GM19238 (cell line): ENCODE measurements at regions not wholly inside any gene's neighbourhood (a gene's known extent, or its start where the extent isn't known, plus 50 kb on each side); places are given as distances from the start of the nearest gene placed in this dataset.

Source experiments
- DNase-seq: peaks from one replicate; pipeline ENCODE4 v3.0.0; 2011; ENCODE audit warnings: low spot score; ENCODE audit not compliant: insufficient read length

DNA sequence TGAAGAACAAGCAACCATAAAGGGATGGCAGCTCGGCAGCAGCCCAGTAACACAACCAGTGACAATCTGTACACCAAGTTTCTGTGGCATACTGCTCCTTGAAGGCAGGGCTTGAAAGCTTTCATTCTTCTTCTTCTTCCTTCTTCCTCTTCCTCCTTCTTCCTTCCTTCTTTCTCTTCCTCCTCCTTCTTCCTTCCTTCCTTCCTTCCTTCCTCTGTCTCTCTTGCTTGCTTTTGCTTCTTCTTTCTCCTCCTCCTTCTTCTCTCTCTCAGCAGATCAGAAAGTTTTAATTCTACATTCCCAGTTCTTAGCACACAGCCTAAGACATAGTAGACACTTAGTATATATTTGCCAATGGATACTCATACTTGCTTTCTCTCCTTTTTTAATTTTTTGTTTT, 95.9 kb downstream of the GLUL start:
- no peak for DNase-seq

DNA sequence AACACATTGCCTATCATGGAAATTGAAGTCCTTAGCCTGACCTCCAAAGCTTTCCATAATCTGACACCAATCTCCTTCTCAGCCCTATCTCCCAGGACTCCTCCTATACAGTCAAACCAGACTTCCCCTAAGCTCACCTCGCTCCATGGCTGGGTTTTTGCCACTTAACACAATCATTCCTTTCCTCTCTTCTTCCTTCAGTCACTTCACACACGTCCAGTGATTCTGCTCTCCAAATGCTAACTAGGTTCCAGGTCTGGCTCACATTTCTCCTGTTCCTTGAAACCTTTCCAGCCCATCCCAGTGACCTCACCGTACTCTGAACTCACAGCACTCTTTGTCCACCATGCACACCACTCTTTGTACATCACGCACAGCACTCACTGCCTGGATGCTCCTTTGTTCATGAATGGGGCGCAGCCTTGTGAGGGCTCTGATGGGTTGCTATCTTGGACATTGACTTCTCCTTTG, 98.4 kb downstream of the GLUL start:
- no peak for DNase-seq

DNA sequence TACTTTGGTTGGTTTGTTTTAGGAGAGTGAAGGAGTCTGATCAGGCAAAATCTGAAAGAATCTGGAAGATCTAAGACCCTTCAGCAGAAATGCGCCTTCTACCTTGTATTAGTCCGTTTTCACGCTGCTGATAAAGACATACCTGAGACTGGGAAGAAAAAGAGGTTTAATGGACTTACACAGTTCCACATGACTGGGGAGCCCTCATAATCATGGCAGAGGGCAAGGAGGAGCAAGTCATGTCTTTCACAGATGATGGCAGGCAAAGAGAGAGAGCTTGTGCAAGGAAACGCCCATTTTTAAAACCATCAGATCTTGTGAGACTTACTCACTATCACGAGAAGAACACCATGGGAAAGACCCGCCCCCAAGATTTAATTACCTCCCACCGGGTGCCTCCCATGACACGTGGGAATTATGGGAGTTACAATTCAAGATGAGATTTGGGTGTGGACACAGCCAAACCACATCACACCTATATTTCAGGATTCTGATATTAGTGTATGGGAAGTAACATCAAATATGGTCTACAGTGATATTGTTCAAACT, 99.3 kb downstream of the GLUL start:
- no peak for DNase-seq

DNA sequence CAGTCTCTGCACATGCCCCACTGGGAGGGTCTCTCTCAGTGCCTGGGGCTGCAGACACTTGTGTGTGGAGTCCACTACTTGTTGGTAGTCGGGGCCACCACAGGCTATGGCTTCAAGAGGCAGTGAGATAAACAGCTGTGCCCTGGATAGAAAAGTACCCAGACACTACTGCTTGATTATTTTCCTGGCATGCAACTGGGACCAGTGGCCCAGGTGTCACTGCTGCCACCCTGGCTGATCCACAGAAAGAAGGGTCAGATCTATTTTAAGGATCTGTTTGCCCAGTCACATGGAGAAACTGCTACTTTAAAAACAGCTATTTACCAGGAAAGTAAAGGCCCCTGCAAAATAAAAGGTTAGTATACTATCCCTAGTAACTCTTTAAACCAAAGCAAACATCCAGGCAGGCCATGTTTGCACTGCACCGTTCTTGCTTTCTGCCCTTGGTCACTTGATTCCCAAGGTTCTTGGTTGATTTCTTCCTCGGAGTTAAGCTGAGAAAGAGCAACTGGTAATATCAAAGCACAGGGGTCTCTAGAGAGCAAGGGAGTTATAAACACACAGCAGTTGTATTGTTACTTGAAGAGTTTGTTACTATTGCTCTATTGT, 99.9 kb downstream of the GLUL start:
- no peak for DNase-seq

DNA sequence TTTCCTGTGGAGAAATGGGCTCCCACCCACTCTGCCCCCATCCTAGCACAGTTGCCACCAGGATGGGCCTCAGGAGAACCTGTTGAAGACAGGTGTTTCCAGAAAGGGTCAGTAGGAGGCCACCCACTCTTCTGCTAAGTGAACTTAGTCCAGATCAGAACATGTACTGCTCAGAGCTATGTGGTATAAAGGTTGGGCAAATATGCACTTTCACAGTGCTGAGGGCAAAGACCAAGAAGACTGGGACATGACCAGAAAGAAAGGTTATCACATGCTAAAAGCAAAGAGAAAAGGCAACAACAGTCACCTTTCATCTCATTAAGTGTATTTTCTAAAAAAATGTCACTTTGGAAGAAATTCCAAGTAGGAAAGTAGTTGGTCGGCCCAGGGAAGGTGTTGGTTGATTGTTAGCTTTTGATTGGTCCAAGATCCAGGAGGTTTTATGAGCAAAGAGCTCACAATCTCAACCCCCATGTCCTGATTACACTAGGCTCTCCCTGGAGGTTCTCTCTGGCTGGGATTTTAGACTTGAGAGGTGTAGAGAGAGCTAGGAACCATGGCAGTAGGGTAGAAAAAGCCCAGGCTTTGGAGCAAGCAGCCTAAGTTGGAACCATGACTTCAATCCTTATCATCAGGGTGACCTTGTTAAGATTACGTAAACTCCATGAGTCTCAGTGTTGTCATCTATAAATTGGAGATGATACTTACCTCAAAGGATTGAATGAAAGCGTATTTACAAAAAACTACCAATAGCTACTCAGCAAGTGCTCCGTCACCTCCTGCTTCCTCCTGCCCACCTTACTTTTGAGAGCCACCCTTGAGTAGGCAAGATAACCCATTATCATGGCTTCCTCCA, 102.6 kb downstream of the GLUL start:
- DNase-seq: no peak

DNA sequence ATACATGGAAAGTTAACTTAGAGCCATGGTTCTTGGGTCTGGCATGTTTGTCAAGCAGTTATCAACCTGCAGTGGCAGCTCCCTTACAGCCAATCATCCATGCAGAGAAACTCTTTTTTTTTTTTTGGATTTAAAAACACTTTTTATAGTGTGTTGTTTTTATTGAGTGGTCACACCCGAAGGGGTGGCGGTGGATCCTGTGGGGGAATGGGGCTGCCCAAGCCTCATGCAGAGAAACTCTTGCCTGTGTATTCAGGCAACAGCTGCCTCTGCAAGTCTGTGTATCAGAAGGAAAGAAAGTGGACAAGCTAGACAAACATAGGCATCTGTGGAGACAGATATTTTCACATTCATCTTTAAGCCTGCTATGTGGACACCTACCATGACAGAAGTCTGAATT, 104.8 kb downstream of the GLUL start:
- DNase-seq: no peak

DNA sequence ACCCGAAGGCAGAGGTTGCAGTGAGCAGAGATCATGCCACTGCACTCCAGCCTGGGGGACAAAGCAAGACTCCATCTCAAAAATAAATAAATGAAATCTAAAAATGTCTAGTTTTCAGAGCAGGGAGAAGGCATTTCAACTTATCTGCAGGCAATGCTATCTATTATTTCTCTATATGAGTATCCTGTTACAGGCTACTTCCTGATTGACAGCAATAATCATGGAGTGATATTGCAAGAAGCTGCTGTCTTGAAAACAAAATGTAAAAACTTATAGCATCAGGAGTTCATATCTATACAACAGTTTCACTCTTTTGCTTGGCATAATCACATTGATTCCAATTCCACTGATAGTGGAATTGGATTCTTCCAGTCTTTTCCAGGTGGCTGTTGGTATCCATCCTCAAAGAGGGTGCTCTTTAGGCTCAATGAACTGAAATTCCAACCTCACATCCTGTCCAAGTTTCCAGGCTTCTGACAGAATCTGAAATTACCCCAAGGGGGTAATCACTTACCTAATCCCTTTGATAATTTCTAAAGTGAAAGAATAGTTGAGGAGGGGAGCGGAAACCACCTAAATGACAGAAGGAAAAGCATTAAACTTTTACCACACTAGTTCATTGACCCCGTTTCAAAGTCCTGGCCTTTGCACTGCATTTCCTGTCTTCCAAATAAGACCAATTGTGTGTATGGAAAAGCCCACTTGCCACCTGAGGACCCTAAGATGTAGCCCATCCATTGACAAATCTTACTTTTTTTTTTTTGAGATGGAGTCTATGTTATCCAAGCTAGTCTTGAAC, 107.6 kb downstream of the GLUL start:
- no peak for DNase-seq

DNA sequence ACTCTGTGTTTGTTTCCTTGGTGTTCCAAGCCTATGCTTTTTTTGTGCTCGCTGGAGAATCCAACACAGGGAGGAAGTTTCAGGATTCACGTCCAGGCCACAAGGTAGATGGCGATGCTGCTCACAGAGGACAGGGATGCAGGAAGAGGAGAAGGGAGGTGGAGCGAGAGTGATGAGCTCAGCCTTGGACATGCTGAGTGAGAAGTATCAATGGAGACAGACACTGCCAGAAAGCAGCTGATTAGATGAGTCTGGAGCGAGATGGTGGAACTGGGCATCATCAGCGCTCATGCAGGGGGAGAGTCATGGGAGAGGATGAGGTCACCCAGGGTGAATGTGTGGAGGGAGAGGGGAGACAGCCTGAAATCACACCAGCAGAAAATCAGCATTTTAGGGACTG, 110.0 kb downstream of the GLUL start:
- no peak for DNase-seq

DNA sequence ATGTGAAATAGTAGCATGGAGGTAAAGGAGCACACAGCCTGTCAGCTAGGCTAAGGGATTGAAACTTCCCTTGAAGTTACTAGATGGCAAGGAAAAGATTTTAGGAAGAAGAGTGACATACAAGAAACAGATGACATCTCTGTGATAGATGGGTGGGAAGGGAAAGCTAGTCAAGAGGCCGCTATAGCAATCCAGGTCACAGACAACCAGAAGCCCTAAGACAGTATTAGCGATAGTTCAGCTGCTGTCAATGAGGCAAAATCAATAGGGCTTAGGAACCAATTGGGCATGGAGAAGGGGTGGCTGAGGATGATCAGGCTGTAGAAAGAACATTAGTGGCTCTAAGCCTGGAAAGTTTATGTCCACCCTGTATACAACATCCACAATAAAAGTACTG, 111.1 kb downstream of the GLUL start:
- DNase-seq: no peak

DNA sequence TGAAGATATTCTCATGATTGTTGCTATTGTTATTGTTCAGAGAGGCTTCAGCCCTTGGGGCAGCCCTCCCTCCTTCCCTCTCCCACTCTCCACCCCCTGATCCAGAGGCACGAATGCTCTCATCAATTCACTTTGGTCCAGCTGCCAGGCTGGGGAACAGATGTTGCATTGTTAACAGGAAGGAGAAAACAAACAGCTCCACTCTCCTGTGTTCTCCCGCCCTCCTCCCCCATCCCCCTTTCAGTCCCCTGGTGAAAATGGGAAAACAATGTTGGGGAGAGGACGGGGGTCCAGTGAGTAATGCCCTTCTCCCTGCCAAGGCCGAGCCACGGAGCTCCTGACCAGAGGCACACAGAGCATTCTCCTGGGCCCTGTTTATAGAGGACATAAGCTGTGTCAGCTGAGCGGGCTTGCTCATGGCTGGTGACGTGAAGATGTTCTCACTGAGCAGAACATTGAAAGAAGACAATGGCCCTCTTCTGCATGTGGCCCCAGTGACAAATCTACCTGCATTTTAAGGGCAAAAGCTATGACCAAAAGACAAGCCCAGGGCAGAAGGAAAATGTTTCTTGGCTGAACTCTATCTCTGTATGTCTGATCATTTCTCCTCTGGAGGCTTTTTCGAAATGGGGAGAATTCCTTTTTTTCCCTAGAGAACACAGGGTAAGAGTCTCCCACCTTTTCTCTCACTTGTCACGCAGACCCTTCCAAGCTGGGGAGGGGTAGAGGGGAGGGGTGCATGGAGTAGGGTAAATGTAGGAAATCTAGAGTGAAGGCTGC, 111.7 kb downstream of the GLUL start:
- no peak for DNase-seq

DNA sequence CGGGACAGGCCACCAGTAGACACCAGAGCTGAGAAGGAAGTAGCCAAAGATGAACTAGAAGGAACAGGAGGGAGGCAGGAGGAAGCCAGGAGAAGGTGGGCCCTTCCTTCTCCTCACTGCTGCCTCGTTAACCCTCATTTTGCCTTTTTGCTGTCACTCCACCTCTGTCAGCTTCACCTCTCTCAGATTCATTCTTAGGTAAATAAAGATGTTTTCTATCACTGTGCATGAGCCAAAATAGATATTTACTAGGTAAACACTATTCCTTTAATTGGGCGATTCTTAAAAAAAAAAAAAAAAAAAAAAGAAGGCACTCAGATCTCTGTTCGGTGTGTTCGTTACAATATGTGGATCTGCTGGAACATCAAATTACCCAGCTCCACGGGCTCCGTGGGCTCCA, 112.3 kb downstream of the GLUL start:
- no peak for DNase-seq

DNA sequence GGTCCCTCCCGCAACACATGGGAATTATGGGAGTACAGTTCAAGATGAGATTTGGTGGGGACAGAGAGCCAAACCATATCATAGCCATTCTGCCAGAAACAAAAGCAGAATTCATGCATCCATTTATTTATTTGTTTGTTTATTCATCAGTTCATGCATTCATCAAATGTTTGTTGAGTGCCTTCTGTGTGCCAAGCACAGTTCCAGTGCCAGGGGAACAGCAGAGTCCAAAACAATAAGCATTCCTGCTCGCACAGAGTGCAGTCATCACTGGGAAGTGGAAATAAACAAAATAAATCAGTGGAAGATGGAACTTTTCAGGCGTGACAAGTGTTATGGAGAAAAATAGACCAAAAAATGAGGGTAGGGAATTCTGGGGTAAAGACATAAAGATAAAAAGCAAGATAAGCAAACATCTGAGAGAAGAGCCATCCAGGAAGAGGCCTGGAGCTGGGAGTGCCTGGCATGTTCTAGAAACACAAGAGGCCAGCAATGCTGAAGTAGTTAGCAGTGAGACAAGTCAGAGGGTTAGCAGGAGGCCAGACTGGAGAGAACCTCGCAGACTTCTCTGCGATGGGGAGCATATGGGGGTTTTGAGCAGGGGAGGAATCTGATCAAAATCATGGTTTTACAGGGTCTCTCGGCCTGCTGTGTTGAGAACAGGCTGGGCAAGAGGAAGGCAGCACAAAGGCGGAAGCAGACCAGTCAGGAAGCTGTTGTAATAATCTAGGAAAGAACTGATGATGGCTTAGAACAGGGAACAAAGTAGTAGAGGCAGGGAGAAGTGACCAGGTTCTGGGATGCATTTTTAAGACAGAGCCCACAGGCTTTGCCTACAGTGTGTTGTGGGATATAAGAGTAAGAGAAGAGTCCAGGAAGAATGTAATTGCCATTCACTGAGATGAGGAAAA, 113.2 kb downstream of the GLUL start:
- DNase-seq: no peak

DNA sequence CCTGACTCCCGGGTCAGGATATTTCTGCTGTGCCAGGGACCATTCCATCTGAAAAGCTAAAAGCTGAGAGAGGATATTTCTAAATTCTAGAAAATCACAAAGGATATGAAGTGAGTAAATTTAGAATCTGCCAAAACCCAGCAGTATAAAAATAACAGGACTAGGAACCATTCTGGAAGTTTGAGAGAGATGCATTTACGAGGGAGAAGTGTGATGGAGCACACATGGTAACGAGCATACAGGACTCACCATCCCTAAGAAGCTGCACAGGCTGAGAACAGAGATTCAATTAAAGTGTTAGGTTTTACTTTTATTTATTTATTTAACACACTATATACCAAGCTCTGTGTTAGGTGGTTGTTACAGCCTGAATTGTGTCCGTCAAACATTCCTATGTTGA, 116.3 kb downstream of the GLUL start:
- no peak for DNase-seq

DNA sequence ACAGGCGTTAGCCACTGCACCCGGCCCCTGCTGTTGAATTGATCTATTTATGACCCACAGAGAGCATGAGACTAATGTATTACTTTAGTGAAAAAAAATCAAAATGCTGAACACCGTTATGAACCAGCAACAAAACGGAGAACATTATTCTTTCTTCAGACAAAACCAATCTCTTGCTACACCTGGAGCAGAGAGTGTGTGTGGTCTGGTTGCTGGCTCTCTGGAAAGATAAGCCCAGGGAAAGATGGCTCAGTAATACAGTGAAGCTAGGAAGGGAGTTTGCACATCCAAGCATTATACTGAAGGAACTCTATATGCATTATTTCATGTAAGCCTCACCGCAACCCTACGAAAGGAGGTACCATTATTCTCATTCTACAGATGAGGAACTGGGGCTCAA, 117.0 kb downstream of the GLUL start:
- DNase-seq: no peak

DNA sequence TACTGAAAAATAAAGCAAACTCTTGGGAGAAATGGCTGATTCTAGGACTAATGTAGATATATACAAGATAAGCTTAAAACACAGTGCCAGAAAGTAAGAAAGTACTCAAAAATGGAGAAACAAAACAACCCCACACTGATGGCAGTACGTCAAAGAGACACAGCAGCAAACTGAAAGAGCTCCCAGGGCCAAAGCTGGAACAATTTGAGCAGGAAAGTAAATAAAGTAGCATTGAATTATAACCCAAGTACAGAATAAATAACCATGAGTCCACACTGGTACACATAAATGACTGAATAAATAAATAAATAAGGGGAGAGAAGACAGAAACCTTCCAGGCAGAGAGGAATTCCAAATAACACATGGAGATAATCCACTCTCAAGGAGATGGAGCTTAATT, 120.9 kb downstream of the GLUL start:
- no peak for DNase-seq

DNA sequence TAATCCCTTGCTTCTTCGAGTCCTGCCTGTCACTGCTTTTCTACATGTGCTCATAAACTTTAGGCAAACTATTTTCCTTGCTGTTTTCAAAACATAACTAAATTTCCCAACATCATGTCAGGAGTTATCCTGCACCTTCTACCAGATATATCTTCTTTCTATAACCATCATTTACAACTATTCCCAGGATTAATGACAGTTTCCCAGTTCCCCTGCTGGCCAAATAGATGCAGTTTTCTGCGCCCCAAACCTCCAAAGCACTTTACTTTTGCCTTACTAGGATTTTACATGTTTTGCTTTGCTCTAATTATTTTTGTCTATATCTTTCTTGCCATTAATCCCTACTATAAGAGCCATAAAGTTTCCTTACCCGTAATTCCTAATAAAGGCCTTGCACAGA, 122.5 kb downstream of the GLUL start:
- DNase-seq: no peak

DNA sequence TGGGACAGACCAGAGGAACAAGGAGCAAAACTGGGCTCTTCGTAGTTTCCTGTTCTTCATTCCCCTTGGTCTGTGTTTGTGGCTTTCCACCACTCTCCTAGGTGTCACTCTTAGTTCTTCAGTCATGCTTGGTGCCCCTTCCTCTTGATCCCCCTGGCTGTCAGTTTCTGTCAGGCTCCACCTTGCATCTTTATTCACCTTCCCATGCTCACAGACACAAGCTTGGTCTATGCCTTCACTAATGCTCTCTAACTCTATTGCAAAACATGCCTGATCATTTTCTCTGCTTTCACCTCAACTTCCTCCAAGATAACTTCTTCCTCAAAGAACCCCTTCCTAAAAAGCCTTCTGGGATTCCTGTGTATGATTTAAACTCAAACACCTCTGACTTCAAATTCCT, 122.9 kb downstream of the GLUL start:
- DNase-seq: no peak

DNA sequence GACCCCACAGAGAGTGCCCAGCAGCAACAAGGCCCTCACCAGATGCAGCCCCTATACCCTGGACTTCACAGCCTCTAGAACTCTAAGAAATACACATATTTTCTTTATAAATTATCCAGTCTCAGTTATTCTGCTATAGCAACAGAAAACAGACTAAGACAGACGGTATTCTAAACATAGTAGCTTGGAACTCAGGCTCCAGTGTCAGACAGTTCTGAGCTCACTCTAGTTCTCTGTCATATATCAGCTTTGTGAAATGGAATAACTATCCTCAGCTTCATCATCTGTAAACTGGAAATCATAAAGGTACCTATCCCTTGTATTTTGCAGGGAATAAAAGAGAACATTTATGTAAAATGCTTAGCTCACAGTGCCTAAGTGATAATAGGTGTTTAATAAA, 127.4 kb downstream of the GLUL start:
- DNase-seq: no peak

DNA sequence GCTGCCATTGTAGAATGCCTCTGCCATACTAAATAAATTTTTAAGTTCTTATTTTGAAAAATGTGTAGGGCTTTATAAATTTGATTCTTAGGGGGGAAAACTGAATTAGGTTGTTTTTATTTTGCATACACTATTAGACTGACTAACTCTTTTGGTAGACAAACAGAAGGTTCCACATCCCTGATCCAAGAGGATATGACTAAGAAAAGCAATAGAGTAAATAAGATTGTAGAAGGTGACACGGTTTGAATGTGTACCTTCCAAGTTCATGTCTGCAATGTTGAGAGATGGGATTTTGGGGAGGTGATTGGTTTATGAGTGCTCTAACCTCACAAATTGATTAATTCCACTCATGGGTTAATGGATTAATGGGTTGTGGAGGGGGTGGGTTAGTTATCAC, 127.9 kb downstream of the GLUL start:
- no peak for DNase-seq

DNA sequence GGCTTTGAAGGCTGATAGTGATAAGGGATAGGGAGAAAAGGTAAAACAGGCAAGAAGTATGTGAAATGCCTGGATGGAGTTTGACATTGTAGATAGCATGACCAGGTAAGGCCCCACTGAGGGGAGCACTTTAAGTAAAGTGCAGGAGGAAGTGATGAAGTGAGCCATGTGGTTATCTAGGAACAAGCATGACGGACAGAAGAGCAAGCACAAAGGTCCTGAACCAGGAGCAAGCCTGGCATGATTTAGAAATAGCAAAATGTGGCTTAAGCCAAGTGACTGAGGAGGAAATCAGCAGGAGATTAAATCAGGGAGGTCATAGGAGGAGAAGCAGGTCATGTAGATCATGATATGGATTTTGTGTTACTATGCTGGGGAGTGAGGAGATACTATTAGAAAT, 129.2 kb downstream of the GLUL start:
- no peak for DNase-seq
